GM12891 (cell line): ENCODE measurements at regions not wholly inside any gene's neighbourhood (a gene's known extent, or its start where the extent isn't known, plus 50 kb on each side); places are given as distances from the start of the nearest gene placed in this dataset.
"Not testable (repeated sequence)": the region's sequence is repeated elsewhere in the genome, so short reads cannot be mapped to it uniquely, and the experiment has no call there.

ENCODE experiments used
- PAX5 ChIP-seq: IDR thresholded peaks from 2 replicates; pipeline ENCODE4 v1.6.1; 2011; ENCODE audit warnings: low read length, moderate library complexity, mild to moderate bottlenecking; ENCODE audit not compliant: insufficient read depth, severe bottlenecking
- POLR2A ChIP-seq: IDR thresholded peaks from 2 replicates; pipeline ENCODE4 v1.6.1; 2011; ENCODE audit warnings: low read depth, low read length, control low read depth
- POLR2AphosphoS5 ChIP-seq: IDR thresholded peaks from 2 replicates; pipeline ENCODE4 v1.6.1; 2011; ENCODE audit warnings: low read depth, low read length, control low read depth
- SPI1 ChIP-seq: IDR thresholded peaks from 2 replicates; pipeline ENCODE4 v1.6.1; 2011; ENCODE audit warnings: low read depth, low read length, control low read depth
- TAF1 ChIP-seq: IDR thresholded peaks from 2 replicates; pipeline ENCODE4 v1.6.1; 2011; ENCODE audit warnings: low read depth, low read length, control low read depth

GRCh38 chr14:57044101-57044973 is 224.4 kb downstream of the EXOC5 start:
- TF ChIP-seq SPI1, POLR2A, TAF1, POLR2AphosphoS5, PAX5: not testable (repeated sequence)
